H1 (cell line): ENCODE measurements at regions not wholly inside any gene's neighbourhood (a gene's known extent, or its start where the extent isn't known, plus 50 kb on each side); places are given as distances from the start of the nearest gene placed in this dataset.

Source experiments
- CTCF ChIA-PET: fragments of 300-600 bp; sonication (Branson Sonifier 250); formaldehyde crosslinking; loops from one replicate; lab custom pipeline; 2021; ENCODE audit not compliant: partially characterized antibody; lab: Charles Lee
- POLR2A ChIA-PET: fragments of 300-600 bp; sonication (Branson Sonifier 250); formaldehyde crosslinking; loops from one replicate; lab custom pipeline; 2021; ENCODE audit warnings: inconsistent platforms; ENCODE audit not compliant: partially characterized antibody; lab: Charles Lee
- DNase-seq, 2 experiments: peaks; one replicate each; pipeline versions ENCODE4 v3.0.0 to v3.0.0-alpha.2; 2010 to 2022; ENCODE audit warnings: low spot score in 2 of 2, low read depth in 1 of 2, mixed read lengths in 1 of 2
- FAIRE-seq: peaks from 2 replicates; lab custom pipeline; 2011; peaks lifted over from hg19 to GRCh38; lab: Jason Lieb, UNC
- H2AFZ ChIP-seq: 2 replicates; pipeline ENCODE4 v1.8.1; 2012; ENCODE audit warnings: low read length, inconsistent platforms
- H2AK5ac ChIP-seq: 2 replicates; pipeline ENCODE4 v1.6.1; 2013; ENCODE audit warnings: low read depth, low read length
- H2BK120ac ChIP-seq: replicated peaks from 2 replicates; pipeline ENCODE3; 2013; ENCODE audit warnings: low read depth, low read length, inconsistent platforms
- H2BK12ac ChIP-seq: 2 replicates; pipeline ENCODE4 v1.6.1; 2013; ENCODE audit warnings: low read depth, low read length
- H2BK15ac ChIP-seq: 2 replicates; pipeline ENCODE4 v1.6.1; 2013; ENCODE audit warnings: low read length
- H2BK20ac ChIP-seq: 2 replicates; pipeline ENCODE4 v1.6.1; 2013; ENCODE audit warnings: low read length
- H2BK5ac ChIP-seq: 2 replicates; pipeline ENCODE4 v1.6.1; 2013; ENCODE audit warnings: low read depth, low read length
- H3K14ac ChIP-seq: 2 replicates; pipeline ENCODE4 v1.6.1; 2013; ENCODE audit warnings: inconsistent platforms; ENCODE audit not compliant: insufficient read length
- H3K18ac ChIP-seq: 2 replicates; pipeline ENCODE4 v1.6.1; 2013; ENCODE audit warnings: low read length; ENCODE audit errors: extremely low read depth
- H3K23ac ChIP-seq: 2 replicates; pipeline ENCODE4 v1.6.1; 2013; ENCODE audit warnings: inconsistent platforms; ENCODE audit not compliant: insufficient read length
- H3K23me2 ChIP-seq: 2 replicates; pipeline ENCODE4 v1.6.1; 2013; ENCODE audit warnings: low read depth, low read length
- H3K27ac ChIP-seq: 2 replicates; pipeline ENCODE4 v1.6.1; 2011; ENCODE audit warnings: low read depth, low read length, inconsistent platforms
- H3K27me3 ChIP-seq, 4 experiments: replicated peaks in 1 of 4; 1 replicate in 1 of 4; 2 replicates in 3 of 4; pipeline versions ENCODE4 v1.6.1 to v1.8.1; 2011 to 2013; ENCODE audit warnings: low read length in 3 of 4, mild to moderate bottlenecking in 3 of 4, inconsistent platforms in 2 of 4, mixed read lengths in 2 of 4, moderate library complexity in 1 of 4; ENCODE audit not compliant: control insufficient read depth in 3 of 4, insufficient read depth in 3 of 4; ENCODE audit errors: extremely low read depth in 1 of 4
- H3K36me3 ChIP-seq, 4 experiments: 2 replicates each; pipeline versions ENCODE4 v1.6.1 to v1.8.1; 2011 to 2013; ENCODE audit warnings: mild to moderate bottlenecking in 4 of 4, low read length in 3 of 4, moderate library complexity in 2 of 4, control low read depth in 1 of 4, inconsistent platforms in 1 of 4; ENCODE audit not compliant: insufficient read depth in 4 of 4, control insufficient read depth in 2 of 4
- H3K4ac ChIP-seq: replicated peaks from 2 replicates; pipeline ENCODE3; 2013; ENCODE audit warnings: low read length, low read depth, mixed read lengths, inconsistent platforms; ENCODE audit not compliant: insufficient read length
- H3K4me1 ChIP-seq, 4 experiments: replicated peaks in 1 of 4; 1 replicate in 1 of 4; 2 replicates in 3 of 4; pipeline versions ENCODE4 v1.6.1 to v1.8.1; 2011 to 2013; ENCODE audit warnings: low read length in 3 of 4, inconsistent platforms in 2 of 4, mixed read lengths in 1 of 4; ENCODE audit not compliant: insufficient read depth in 4 of 4, control insufficient read depth in 3 of 4
- H3K4me2 ChIP-seq, 2 experiments: 2 replicates each; pipeline versions ENCODE4 v1.6.1 to v1.8.1; 2011 to 2013; ENCODE audit warnings: low read depth in 2 of 2, low read length in 2 of 2, control low read depth in 1 of 2, inconsistent platforms in 1 of 2, mild to moderate bottlenecking in 1 of 2; ENCODE audit not compliant: insufficient read depth in 1 of 2
- H3K4me3 ChIP-seq, 4 experiments: fragments of 200-600, 300-600 bp in 1 of 4; sonication (generic), shearing (Covaris generic), sonication (Bioruptor Twin) in 1 of 4; 2 replicates each; pipeline versions ENCODE4 v1.5.1 to v1.8.1; 2011 to 2016; ENCODE audit warnings: low read length in 4 of 4, low read depth in 3 of 4, control low read depth in 2 of 4, inconsistent platforms in 2 of 4, mild to moderate bottlenecking in 2 of 4, mixed read lengths in 1 of 4, moderate library complexity in 1 of 4; ENCODE audit not compliant: insufficient read depth in 2 of 4; ENCODE audit errors: extremely low read depth in 1 of 4
- H3K56ac ChIP-seq: replicated peaks from 2 replicates; pipeline ENCODE3; 2013; ENCODE audit warnings: low read depth, mild to moderate bottlenecking, mixed read lengths, low read length, inconsistent platforms; ENCODE audit not compliant: insufficient read length
- H3K79me1 ChIP-seq: 2 replicates; pipeline ENCODE4 v1.6.1; 2013; ENCODE audit warnings: low read depth, low read length, control low read depth
- H3K79me2 ChIP-seq, 2 experiments: 2 replicates each; pipeline versions ENCODE4 v1.6.1 to v1.8.1; 2012 to 2013; ENCODE audit warnings: low read length in 2 of 2, mild to moderate bottlenecking in 2 of 2, inconsistent platforms in 1 of 2; ENCODE audit not compliant: insufficient read depth in 2 of 2, control insufficient read depth in 1 of 2
- H3K9ac ChIP-seq, 4 experiments: replicated peaks in 1 of 4; 1 replicate in 1 of 4; 2 replicates in 3 of 4; pipeline versions ENCODE4 v1.6.1 to v1.8.1; 2011 to 2013; ENCODE audit warnings: low read depth in 3 of 4, low read length in 3 of 4, control low read depth in 2 of 4, mild to moderate bottlenecking in 2 of 4, moderate library complexity in 2 of 4, inconsistent platforms in 1 of 4; ENCODE audit errors: extremely low read depth in 1 of 4
- H3K9me3 ChIP-seq, 2 experiments: 2 replicates each; pipeline versions ENCODE4 v1.6.1 to v1.8.1; 2012 to 2013; ENCODE audit warnings: mild to moderate bottlenecking in 2 of 2, moderate library complexity in 2 of 2, control low read depth in 1 of 2, inconsistent platforms in 1 of 2, low read depth in 1 of 2, low read length in 1 of 2, mixed read lengths in 1 of 2; ENCODE audit not compliant: insufficient read depth in 2 of 2
- H4K20me1 ChIP-seq, 2 experiments: replicated peaks in 1 of 2; 2 replicates each; pipeline versions ENCODE3 to v1.8.1; 2011 to 2013; ENCODE audit warnings: inconsistent platforms in 2 of 2, low read length in 2 of 2, mild to moderate bottlenecking in 1 of 2; ENCODE audit not compliant: insufficient read depth in 2 of 2, control insufficient read depth in 1 of 2
- H4K5ac ChIP-seq: 2 replicates; pipeline ENCODE4 v1.6.1; 2013; ENCODE audit warnings: low read length, low read depth, mixed read lengths, inconsistent platforms; ENCODE audit not compliant: insufficient read length
- H4K8ac ChIP-seq: 2 replicates; pipeline ENCODE4 v1.8.0; 2013; ENCODE audit warnings: mild to moderate bottlenecking, moderate library complexity, low read length, inconsistent platforms; ENCODE audit not compliant: insufficient read depth; ENCODE audit errors: extremely low read depth
- H4K91ac ChIP-seq: replicated peaks from 2 replicates; pipeline ENCODE3; 2013; ENCODE audit warnings: low read length, mixed read lengths, inconsistent platforms; ENCODE audit not compliant: insufficient read length
- ASH2L ChIP-seq: fragments of 200-600, 300-600 bp; sonication (generic); IDR thresholded peaks from one replicate; pipeline ENCODE4 v1.7.1; 2017; ENCODE audit warnings: low read length
- BCL11A ChIP-seq, 2 experiments: IDR thresholded peaks; one replicate each; pipeline ENCODE4 v1.6.1; 2011; ENCODE audit warnings: low read depth in 2 of 2, low read length in 2 of 2, mild to moderate bottlenecking in 2 of 2
- BRCA1 ChIP-seq: IDR thresholded peaks from 2 replicates; pipeline ENCODE4 v1.6.1; 2012; ENCODE audit warnings: low read depth, low read length, improper control_type of control experiment
- CEBPB ChIP-seq: IDR thresholded peaks from 2 replicates; pipeline ENCODE4 v1.6.1; 2012; ENCODE audit warnings: low read depth, low read length
- CHD2 ChIP-seq: IDR thresholded peaks from 2 replicates; pipeline ENCODE4 v1.6.1; 2012; ENCODE audit warnings: low read length, improper control_type of control experiment
- CTBP2 ChIP-seq: IDR thresholded peaks from 2 replicates; pipeline ENCODE4 v1.7.0; 2011; ENCODE audit warnings: borderline replicate concordance, mild to moderate bottlenecking, moderate library complexity, mixed read lengths, low read length; ENCODE audit not compliant: insufficient read depth, insufficient read length
- CTCF ChIP-seq, 3 experiments: IDR thresholded peaks; 1 replicate in 2 of 3; 2 replicates in 1 of 3; pipeline versions ENCODE4 v1.5.1 to v1.6.1; 2011; ENCODE audit warnings: low read length in 3 of 3, mild to moderate bottlenecking in 3 of 3, inconsistent platforms in 2 of 3, low read depth in 1 of 3, moderate library complexity in 1 of 3; ENCODE audit not compliant: insufficient read depth in 1 of 3; ENCODE audit errors: control extremely low read depth in 1 of 3
- KDM4A ChIP-seq: IDR thresholded peaks from one replicate; pipeline ENCODE4 v1.7.1; 2012; ENCODE audit warnings: low read depth, mild to moderate bottlenecking, moderate library complexity, low read length, inconsistent platforms; ENCODE audit not compliant: severe bottlenecking
- MAFK ChIP-seq: IDR thresholded peaks from 2 replicates; pipeline ENCODE4 v1.6.1; 2012; ENCODE audit warnings: low read depth, mild to moderate bottlenecking, improper control_type of control experiment, low read length
- RBBP5 ChIP-seq: IDR thresholded peaks from 2 replicates; pipeline ENCODE4 v1.7.1; 2012; ENCODE audit warnings: low read depth, mild to moderate bottlenecking, inconsistent platforms, low read length, moderate library complexity, borderline replicate concordance
- TEAD4 ChIP-seq: IDR thresholded peaks from 2 replicates; pipeline ENCODE4 v1.6.1; 2012; ENCODE audit warnings: low read depth, low read length, inconsistent platforms, mixed read lengths
- WGBS, 2 experiments: shearing (Covaris generic) in 1 of 2; methylation state at CpG; one replicate each; pipeline versions ENCODE4 v1.1.6 to v1.1.7; 2013 to 2015; ENCODE audit warnings: low lambda C conversion rate in 2 of 2, mixed read lengths in 2 of 2, inconsistent platforms in 1 of 2, low coverage in 1 of 2, missing lambda C conversion rate in 1 of 2; ENCODE audit not compliant: insufficient replicate concordance in 2 of 2, insufficient coverage in 1 of 2, insufficient read length in 1 of 2; ENCODE audit errors: extremely low coverage in 1 of 2, missing lambda C conversion rate in 1 of 2; 5-methylcytosine and 5-hydroxymethylcytosine counted together
- TF ChIP-seq, protein P1 (sequence below): IDR thresholded peaks from 2 replicates; pipeline ENCODE4 v1.6.1; 2011; ENCODE audit warnings: low read length, improper control_type of control experiment

DNA sequence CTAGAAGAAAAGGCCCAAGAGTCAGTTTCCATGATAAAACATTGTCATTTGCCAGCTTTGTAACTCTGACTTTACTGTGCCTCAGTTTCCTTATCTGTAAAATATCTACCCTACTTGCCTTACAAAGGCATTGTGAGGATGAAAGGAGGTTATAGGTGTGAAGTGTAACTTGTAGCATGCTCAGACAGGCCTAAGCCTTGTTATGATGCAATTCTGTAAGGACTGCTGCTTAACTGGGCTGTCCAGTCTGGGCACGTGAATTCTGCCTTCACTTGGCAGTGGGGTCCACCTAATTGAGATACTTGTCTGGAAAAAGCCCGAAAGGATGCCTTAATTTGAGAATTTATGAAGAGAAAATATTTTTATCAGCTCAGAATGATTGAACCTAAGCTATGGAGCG, 114.5 kb upstream of the DYRK2 start:
- Histone ChIP-seq H2BK5ac (no peak overlapping the region), H3K23ac (no peak overlapping the region), H2AK5ac (no peak overlapping the region; the same call in 1 of the 2 replicates), H3K56ac (no peak overlapping the region), H3K36me3 (no peaks in the 10 kb centered on the region), H3K18ac (no peak overlapping the region), H3K9me3 (no peaks in the 10 kb centered on the region), H2BK12ac (no peak overlapping the region), H3K27ac (no peak overlapping the region), H3K27me3 (no peaks in the 10 kb centered on the region), H3K14ac (no peak overlapping the region), H3K4me3 (no peak overlapping the region), H4K5ac (no peak overlapping the region), H4K91ac (no peak overlapping the region), H3K4me2 (no peak overlapping the region), H3K4me1 (peaks cover 0 to 15% (median 14%) of the 10 kb centered on the region in 4 experiments; a peak in 4 of 7 replicates), H3K79me1 (no peaks in the 10 kb centered on the region), H3K9ac (no peak overlapping the region), H2BK15ac (no peak overlapping the region), H2BK20ac (no peak overlapping the region), H4K8ac (no peak overlapping the region), H4K20me1 (no peaks in the 10 kb centered on the region), H3K23me2 (no peaks in the 10 kb centered on the region), H2BK120ac (peak overlapping the region; percentile 74), H3K79me2 (no peaks in the 10 kb centered on the region), H2AFZ (no peak overlapping the region), H3K4ac (no peak overlapping the region)
- 82% methylated on average over 3 of the region's 3 CpGs; no CpG with 5 or more reads in 1 of the 2 experiments for WGBS, 2 experiments
- POLR2A ChIA-PET = no interaction called here
- FAIRE-seq = no peak
- CTCF ChIA-PET = no interaction called here
- DNase-seq = no peak
- TF ChIP-seq CTBP2 (no peak), MAFK (no peak), CHD2 (no peak), BCL11A (IDR thresholded peaks at IDR 0.05; ENCODE audit: low read depth in 2 of 2, low read length in 2 of 2) (no peak), BRCA1 (no peak), CTCF (IDR thresholded peaks at IDR 0.05; ENCODE audit: control extremely low read depth in 1 of 3, insufficient read depth in 1 of 3, low read depth in 1 of 3, low read length in 3 of 3) (no peak), CEBPB (no peak), KDM4A (no peak), TEAD4 (no peak), ASH2L (no peak), RBBP5 (no peak)
- TF ChIP-seq, protein P1, sequence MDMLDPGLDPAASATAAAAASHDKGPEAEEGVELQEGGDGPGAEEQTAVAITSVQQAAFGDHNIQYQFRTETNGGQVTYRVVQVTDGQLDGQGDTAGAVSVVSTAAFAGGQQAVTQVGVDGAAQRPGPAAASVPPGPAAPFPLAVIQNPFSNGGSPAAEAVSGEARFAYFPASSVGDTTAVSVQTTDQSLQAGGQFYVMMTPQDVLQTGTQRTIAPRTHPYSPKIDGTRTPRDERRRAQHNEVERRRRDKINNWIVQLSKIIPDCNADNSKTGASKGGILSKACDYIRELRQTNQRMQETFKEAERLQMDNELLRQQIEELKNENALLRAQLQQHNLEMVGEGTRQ = no peak
